GM19468 (cell line): ENCODE measurements at regions not wholly inside any gene's neighbourhood (a gene's known extent, or its start where the extent isn't known, plus 50 kb on each side); places are given as distances from the start of the nearest gene placed in this dataset.

ENCODE experiments used
- ATAC-seq: cut with Tn5 transposase; IDR thresholded peaks from one replicate; pipeline ENCODE4 v1.9.1; 2021; ENCODE audit warnings: mild to moderate bottlenecking, moderate library complexity, moderate number of reproducible peaks; ENCODE audit not compliant: unreplicated experiment; ENCODE audit errors: extremely low read depth

DNA sequence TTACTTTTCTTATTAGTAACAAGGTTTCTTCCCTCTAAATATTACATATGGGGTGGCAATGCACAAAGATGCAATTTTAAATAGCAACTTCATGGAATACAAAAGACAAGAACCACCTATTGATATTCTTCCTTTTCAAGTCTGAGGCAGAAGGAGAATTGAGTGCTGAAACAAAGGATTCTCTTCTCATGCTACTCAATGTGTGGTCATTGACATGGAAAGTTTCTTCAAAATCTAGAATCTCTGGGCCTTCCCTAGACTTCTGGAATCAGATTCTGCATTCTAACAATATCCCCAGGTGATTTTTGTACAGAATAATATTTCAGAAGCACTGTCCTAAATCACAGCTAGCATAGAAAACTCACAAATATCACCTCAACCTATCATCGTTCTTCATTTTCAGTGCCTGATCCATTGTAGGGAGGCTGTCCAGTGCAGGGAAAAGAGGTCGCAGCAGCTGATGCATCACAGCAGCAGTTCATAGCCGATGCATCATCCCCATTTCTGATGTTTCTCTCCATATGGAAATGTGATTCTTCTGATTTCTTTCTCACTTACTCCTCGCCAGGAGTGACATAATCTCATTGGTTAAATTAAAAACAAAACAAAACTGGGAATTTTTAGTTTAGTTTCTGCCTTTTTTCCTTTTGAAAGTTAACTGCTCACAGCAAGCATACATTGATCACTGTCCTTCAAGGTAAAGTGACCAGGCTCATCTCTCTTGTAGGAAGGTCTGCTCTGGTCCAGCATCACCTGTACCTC, 139.5 kb upstream of the FAM83B start:
- ATAC-seq, result no peak

DNA sequence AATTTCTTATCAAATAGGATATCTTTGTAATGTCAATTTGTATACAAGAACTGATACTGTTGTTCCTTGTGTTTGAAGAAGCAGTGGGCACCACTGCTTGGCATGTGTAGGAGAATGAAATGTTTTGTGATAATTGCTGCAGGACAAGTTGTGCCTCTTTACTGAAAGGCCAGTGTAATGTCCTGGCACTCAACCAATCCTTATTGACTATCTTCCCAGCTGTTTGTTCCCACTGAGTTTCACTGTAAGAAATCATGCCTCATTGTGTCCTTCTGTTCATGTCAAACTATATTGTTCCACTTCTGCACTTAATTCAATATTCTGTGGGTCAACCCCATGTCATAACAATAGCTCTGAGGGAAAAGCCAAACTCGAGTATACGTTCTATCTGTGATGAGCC, 136.1 kb upstream of the FAM83B start:
- no peak for ATAC-seq

DNA sequence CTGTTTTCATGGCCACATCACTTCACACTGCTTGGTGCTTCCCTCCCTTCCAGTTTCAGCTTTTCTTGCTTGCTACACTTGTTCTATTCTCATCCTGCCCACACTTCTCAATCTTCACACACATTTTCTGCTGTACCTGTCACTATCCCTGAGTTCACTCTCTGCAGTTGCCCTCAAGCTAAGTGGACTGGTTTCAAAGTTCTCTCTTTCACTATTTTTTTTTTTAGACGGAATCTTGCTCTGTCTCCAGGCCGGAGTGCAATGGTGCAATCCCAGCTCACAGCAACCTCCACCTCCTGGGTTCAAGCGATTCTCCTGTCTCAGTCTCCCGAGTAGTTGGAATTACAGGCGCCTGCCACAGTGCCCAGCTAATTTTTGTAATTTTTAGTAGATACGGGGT, 130.6 kb upstream of the FAM83B start:
- no peak for ATAC-seq

DNA sequence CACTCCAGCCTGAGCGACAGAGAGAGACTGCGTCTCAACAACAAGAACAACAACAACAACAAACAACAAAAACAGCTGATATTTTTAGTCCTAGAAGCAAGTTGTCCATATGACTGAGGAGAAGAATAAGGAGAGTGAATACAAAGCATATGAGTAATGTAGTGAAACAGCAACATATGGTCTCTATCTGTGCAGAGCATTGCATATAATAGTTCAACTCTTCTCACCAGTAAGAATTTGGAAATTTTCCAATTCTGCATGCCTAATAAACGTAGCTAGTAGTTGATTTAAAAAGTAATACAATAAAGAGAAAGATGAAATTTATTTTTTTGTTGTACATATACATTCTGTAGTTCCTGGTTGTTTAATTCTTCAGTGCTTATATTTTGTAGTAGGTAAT, 129.7 kb upstream of the FAM83B start:
- ATAC-seq, result no peak

DNA sequence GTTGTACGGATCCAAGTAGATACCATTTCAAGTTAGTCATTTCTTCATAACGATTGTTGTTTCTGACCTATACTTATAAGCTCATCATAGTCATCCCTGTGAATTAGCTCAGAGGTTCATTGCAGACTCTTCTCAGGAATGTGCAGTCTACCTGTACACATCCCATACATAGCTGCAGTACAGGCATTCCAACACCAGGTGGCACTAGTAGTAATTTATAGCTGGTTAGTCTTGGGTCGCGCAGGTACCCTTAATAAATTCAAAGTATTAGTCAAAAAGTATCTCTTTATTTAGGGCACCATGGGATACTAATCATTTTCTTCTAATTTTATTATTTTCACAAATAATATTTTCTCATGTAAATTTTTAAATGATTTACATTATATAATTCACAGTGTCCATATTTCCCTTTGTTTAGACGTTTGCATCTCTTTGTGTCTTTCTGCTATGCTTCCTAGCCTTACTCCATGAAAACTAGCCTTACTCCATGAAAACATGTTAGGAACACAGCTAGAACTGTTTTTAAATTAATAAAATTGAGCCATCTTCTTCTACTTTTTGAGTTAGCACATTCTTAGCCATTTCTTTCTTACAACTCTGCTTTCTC, 128.6 kb upstream of the FAM83B start:
- ATAC-seq, result peak; percentile 78

DNA sequence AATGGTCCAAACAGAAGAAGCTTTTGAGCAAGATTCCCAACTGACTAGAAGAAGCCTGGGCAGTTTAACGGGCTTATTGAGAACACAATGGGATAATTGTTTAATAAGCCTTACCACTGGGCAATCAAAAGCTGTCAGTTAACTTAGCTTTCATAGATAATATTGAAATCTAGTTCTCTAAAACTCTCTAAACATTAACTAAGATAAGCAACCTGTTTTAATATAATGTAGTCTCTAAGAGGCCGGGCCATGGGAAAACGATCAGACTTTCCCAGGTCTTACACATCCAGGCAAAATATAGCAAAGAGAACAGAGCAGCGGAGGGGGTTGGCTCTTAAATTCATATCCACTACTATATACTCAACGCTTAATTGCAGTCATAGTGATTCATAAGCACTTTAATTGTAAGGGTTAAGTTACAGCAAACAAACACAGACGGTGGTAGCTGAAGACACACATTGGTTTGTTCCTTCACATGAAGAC, 128.0 kb upstream of the FAM83B start:
- no peak for ATAC-seq

DNA sequence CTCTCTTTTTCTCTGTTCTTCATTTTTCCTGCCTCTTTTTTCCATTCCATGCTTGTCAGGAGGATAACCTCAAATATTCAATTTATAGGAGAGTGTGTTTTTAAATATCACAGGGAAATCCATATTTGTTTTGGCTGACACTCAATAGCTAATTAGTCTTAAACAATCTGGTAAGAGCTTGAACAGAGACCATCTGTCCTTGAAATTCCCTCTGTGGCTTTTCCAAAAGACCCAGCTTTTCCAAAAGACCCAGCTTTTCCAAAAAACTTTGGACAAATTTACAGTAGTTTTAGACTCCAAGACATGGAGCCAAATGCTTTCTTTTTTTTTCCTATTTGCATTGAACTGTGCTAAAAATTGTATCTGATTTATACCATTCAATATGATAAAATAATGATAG, 127.4 kb upstream of the FAM83B start:
- ATAC-seq, result no peak

DNA sequence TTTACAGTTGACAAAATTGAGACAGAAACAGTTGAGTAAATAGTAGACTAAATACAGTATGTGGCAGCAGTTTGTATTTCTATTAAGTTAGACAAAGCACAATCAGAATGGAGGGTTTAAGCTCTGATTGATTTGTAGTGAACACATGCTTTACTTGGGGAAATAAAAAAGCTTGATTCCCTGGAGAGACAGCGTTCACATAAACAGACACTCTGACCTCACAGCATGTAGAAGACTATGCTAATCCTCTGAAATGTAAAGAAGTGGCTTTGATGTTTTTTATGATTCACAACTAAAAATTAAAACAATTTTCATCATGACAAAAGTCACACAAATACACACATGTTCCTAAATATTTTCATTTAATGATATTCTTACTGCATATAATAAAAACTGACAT, 126.9 kb upstream of the FAM83B start:
- ATAC-seq, result no peak

DNA sequence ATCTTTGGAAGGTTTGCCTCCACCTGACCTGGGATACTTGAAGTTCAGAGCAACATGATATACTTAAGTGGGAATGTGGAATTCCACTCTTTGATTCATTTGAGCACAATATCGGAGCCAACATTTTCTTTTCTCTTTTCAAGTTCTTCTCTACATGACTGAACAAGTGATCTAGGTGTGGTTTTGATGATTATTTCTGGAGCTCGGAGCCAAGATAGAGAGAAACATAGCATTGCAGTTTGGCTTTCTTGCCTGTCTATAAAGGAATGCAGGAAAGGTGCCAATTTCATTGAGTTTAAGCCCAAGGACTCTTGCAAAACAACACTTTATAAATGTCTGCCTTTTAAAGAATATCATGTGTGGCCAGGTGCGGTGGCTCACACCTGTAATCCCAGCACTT, 124.2 kb upstream of the FAM83B start:
- ATAC-seq, result no peak

DNA sequence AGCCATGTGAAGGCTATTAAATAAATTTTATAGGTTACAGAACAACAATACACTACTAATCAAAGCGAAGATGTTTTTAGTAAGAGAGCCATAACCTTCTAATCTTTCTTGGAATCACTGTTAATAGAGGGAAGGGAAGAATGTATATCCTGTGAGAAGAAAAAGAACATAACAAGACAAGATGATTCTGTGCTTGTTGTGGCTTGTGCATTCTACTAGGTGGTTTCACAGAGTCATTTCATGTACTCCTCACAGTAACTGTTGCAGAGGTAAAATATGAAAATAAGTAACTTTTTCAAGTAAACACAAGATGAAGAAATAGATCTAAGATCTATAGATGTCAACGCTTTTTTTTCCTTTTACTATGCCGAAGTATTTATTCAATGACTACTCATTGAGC, 116.9 kb upstream of the FAM83B start:
- ATAC-seq, result no peak

DNA sequence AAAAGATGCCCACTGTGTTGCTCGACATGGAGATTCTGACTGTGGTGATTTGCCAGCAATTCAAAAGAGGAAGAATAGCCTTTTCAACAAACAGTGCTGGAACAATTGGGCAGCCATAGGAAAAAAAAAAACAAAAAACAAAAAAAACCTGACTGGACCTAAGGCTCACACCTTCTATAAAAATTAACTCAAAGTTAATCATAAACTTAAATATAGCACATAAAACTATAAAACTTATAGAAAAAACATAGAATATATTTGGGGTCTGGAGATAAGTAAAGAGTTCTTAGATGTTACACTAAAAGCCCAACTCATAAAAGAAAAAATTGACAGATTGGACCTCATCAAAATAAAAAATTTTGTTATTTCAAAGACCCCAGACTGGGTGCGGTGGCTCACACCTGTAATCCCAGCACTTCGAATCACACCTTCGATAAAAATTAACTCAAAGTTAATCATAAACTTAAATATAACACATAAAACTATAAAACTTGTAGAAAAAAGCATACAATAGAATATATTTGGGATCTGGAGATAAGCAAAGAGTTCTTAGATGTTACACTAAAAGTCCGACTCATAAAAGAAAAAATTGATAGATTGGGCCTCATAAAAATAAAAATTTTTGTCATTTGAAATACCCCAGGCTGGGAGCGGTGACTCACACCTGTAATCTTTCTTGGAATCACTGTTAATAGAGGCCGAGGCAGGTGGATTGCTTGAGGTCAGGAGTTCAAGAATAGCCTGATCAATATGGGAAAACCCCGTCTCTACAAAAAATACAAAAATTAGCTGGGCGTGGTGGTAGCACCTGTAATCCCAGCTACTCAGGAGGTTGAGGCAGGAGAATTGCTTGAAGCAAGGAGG, 115.6 kb upstream of the FAM83B start:
- ATAC-seq, result no peak

DNA sequence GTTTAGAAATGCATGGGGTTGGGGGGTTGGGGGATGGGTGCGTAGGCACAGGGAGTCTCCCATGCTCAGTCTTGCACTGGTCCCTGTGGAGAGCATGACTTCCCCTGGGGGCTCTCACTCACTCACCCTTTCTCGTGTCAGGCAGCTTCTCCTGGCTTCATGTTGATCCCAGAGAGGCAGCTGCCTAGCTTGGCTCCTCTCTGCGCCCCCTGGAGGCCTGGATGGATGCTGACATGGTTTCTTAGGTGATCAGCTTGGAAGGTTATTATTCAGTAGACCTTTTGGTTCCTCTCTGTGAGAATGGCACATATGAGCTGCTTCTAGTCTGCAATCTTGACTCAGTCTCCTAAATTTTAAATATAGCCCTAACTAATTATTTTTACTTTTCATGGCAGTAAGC, 109.3 kb upstream of the FAM83B start:
- no peak for ATAC-seq

DNA sequence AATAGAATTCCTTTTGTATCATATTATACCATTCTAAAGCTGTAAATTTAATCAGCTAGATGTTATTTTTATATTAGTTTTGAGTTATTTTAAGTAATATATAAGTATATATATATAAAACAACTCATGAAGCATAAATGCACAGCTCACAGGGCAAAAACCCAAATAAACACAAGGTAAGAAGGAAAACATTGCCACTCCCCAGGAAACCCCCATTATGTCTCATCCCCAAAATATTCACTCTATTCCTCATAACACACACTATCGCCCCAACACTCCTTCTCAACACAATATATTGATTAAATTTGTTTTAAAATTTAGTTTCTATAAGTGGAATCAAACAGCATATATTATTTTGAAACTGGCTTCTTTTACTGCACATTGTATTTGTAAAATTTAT, 98.6 kb upstream of the FAM83B start:
- no peak for ATAC-seq

DNA sequence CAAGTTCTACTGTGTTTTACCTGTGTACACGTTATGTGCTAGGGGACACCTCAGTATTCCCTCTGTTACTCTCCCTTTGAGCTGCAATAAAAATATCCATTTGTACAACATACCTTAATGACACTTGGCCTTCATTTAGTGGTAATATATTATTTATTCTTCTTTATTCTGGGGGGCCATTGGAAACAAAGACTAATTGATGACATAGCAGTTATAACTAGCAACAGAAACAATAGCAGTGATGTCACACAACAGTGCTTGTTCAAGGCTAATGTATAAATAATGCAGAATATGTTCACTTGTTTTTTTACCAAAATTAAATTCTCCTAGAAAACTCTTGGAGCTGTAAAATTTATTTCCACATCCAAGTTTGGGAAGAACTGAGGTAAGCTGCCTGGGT, 92.2 kb upstream of the FAM83B start:
- ATAC-seq, result no peak

DNA sequence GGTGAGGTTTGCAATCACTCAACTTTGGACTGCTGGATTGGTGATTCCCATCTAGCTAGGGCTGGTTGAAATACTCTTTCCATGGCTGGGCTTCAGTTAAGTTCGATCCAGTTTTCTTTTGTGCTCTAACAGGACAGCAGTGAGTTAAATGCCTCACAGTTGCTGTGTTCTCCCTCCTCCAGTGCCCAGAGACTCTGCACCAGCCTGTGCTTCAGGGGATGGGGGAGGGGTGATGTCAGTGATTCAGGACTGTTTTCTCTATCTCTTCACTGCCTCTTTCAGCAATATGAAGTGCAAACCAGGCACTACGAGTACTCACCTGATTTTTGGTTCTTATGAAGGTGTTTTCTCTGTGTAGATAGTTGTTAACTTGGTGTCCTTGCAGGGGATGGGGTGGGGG, 88.2 kb upstream of the FAM83B start:
- no peak for ATAC-seq

DNA sequence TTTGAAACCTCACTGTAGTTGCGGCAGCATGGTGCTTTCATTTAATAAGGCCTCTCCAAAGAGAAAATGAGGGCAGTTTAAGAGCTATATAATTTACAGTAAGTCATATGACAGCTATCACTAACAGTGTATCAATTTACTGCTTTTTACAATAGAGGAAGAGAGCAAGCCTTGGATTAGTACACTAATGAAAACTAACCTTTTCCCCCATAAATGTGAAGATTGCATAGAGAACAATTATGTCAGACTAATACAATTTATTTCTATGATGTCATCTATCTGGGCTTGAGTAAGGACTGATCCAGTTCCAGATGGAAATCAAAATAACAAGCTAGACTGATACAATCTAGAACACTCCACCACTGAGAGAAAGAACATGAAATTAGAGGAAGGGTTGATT, 78.1 kb upstream of the FAM83B start:
- no peak for ATAC-seq

DNA sequence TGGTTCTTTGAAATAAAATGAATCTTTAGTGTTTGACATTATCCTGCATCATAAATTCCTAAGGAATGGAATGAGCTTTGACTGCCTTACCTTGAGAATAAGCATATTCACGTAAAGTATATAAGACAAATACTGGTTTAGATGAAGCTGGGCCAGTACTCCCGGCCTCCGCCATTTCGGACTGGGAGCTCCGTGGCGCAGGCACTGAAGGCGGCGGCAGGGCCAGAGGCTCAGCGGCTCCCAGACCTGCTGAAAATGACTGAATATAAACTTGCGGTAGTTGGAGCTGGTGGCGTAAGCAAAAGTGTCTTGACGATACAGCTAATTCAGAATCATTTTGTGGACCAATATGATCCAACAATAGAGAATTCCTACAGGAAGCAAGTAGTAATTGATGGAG, 76.2 kb upstream of the FAM83B start:
- ATAC-seq, result no peak

DNA sequence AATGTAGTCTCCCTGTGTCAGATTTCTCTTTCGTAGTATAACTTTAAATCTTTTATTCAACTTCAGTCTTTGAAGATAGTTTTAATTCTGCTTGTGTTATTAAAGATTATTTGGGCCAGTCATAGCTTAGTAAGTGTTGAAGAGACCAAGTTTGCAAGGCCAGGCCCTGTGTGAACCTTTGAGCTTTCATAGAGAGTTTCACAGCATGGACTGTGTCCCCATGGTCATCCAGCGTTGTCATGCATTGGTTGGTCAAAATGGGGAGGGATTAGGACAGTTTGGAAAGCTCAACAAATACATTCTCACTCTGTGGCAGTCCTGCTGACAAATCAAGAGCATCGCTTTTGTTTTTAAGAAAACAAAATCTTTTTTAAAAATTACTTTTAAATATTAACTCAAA, 74.6 kb upstream of the FAM83B start:
- ATAC-seq, result no peak

DNA sequence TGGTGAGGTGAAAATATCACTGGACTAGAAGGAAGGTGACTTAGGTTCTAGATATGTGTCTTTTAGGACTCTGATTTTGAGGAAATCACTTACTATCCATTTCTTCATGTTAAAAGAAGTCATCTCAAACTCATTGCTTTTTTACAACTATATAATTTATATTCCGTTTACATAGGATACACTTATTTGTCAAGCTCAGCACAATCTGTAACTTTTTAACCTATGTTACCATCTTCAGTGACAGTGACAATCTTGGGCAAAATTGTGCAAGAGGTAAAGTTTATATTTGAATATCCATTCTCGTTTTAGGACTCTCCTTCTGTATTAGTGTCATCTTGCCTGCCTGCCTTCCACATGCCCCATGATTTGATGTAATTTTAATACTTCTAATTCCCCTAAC, 74.0 kb upstream of the FAM83B start:
- no peak for ATAC-seq

DNA sequence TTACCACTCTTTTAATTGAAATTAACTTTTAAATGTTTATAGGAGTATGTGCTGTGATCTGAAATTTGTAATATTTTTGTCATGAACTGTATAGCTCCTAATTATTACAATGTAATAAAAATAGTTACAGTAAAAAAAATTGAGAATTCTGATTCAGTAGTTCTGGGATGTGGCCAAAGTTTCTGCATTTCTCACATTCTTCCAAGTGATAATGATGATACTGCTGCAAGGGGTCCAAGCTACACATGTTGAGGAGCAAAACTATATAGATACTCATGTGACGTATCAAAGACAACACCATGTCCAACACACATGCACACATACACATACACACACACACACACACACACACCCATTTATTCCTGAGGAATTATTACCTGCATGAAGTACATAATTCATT, 71.0 kb upstream of the FAM83B start:
- no peak for ATAC-seq

DNA sequence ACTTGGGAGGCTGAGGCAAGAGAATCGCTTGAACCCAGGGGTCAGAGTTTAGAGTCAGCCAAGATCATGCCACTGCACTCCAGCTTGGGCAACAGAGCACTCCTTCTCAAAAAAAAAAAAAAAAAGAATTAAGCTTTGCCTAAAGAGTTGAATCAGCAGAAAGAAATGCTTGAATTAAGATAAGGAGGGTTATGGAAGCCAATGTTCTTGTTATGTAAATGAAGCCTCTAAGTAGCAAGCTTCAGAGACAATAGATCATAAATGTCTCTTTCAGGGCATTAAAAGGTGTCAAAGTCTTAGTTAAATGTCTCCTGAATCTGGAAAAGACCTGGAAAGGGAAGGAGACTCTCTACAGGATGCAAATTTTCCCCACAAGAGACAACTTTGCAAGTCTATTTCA, 69.7 kb upstream of the FAM83B start:
- ATAC-seq, result no peak
